Smooth muscle cell (in vitro differentiated cells): ENCODE measurements at regions not wholly inside any gene's neighbourhood (a gene's known extent, or its start where the extent isn't known, plus 50 kb on each side); places are given as distances from the start of the nearest gene placed in this dataset.

Experiments used
- DNase-seq: peaks from one replicate; lab custom pipeline; 2025; ENCODE audit not compliant: unreplicated experiment; lab: John Stamatoyannopoulos, UW
- H2AFZ ChIP-seq: fragments of 200-600 bp; sonication (generic); 2 replicates; pipeline ENCODE4 v1.6.0; 2016; ENCODE audit warnings: antibody characterized with exemption, low read depth, mild to moderate bottlenecking
- H3F3A ChIP-seq: fragments of 200-600 bp; sonication (generic); 2 replicates; pipeline ENCODE4 v1.6.0; 2017; ENCODE audit warnings: antibody characterized with exemption, low read depth
- H3K27ac ChIP-seq: fragments of 200-600 bp; sonication (generic); 2 replicates; pipeline ENCODE4 v1.5.1; 2016; ENCODE audit warnings: low read depth, mild to moderate bottlenecking
- H3K27me3 ChIP-seq: fragments of 200-600 bp; sonication (generic); 2 replicates; pipeline ENCODE4 v1.6.1; 2016; ENCODE audit warnings: low read depth, mild to moderate bottlenecking
- H3K36me3 ChIP-seq: fragments of 200-600 bp; sonication (generic); 2 replicates; pipeline ENCODE4 v1.5.1; 2016; ENCODE audit warnings: low read depth
- H3K4me1 ChIP-seq: fragments of 200-600 bp; sonication (generic); 2 replicates; pipeline ENCODE4 v1.5.1; 2016; ENCODE audit warnings: low read depth
- H3K4me2 ChIP-seq: fragments of 200-600 bp; sonication (generic); 2 replicates; pipeline ENCODE4 v1.6.0; 2016; ENCODE audit warnings: mild to moderate bottlenecking
- H3K4me3 ChIP-seq: fragments of 200-600 bp; sonication (generic); 2 replicates; pipeline ENCODE4 v1.5.1; 2016; ENCODE audit warnings: mild to moderate bottlenecking
- H3K79me2 ChIP-seq: fragments of 200-600 bp; sonication (generic); 2 replicates; pipeline ENCODE4 v1.6.0; 2016; ENCODE audit warnings: low read depth, mild to moderate bottlenecking
- H3K9ac ChIP-seq: fragments of 200-600 bp; sonication (generic); 2 replicates; pipeline ENCODE4 v1.6.0; 2016; ENCODE audit warnings: low read depth
- H3K9me3 ChIP-seq: fragments of 200-600 bp; sonication (generic); replicated peaks from 2 replicates; pipeline ENCODE4 v1.5.1; 2016; ENCODE audit warnings: low read depth
- H4K20me1 ChIP-seq: fragments of 200-600 bp; sonication (generic); 2 replicates; pipeline ENCODE4 v1.6.0; 2016; ENCODE audit warnings: low read depth
- CTCF ChIP-seq: fragments of 200-600 bp; sonication (generic); IDR thresholded peaks from 2 replicates; pipeline ENCODE4 v1.5.1; 2017; ENCODE audit warnings: borderline replicate concordance, mild to moderate bottlenecking, antibody characterized with exemption; ENCODE audit not compliant: insufficient read depth, poor library complexity, severe bottlenecking
- WGBS: methylation state at CpG from one replicate; pipeline ENCODE4 v1.1.7; 2016; ENCODE audit warnings: low lambda C conversion rate; 5-methylcytosine and 5-hydroxymethylcytosine counted together

DNA sequence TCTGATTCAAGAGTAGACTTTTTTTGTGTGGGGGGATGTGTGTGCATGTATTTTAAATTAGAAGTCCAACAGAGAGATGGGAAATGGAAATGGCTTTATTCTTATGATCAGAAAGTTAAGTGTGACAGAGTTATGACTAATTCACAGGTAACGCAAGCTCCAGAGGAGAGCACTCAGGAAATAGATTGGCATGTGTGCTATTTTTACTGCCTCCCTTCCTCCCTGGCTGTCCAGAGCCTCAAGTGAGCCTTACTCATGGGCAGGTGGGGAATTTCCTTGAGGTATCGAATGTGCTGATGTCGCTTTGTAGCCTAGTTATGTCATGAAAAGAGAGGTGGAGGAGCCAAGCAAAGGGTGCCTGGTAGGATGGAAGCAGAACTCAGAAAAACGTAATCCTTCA, 70.3 kb upstream of the BDNF start:
- 76% methylated on average over 4 of the region's 4 CpGs for WGBS
- H3K27ac ChIP-seq: no peak overlapping the region
- DNase-seq: no peak
- no peaks in the 10 kb centered on the region for H3F3A ChIP-seq
- H3K9me3 ChIP-seq: no peaks in the 10 kb centered on the region
- no peak for TF ChIP-seq CTCF
- no peak overlapping the region for H3K9ac ChIP-seq
- no peak overlapping the region for H3K4me3 ChIP-seq
- H4K20me1 ChIP-seq: no peaks in the 10 kb centered on the region
- H3K27me3 ChIP-seq: no peaks in the 10 kb centered on the region
- no peaks in the 10 kb centered on the region for H3K79me2 ChIP-seq
- H2AFZ ChIP-seq: no peak overlapping the region
- H3K4me2 ChIP-seq: no peak overlapping the region
- H3K4me1 ChIP-seq: no peaks in the 10 kb centered on the region
- H3K36me3 ChIP-seq: no peaks in the 10 kb centered on the region

DNA sequence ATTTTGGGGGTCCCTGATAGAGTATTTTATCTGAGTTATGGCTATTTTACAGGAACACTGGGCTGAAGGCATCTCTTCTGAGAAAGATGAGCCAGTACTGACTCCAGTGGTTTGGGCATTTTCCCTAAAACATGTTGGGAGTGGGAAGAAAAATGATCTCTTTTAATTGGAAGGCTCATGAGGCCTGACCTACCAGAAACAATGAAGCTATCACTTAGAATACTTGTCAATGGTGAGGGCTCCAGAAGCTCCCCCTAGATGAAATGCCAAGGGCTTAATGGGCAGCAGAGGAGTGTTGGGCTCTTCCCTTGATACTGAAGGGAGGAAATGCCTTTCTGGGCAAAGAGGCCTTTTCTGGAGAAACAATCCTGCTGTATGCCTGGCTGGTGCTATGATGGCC, 63.5 kb upstream of the BDNF start:
- no peaks in the 10 kb centered on the region for H3F3A ChIP-seq
- H3K9ac ChIP-seq: no peak overlapping the region
- H2AFZ ChIP-seq: no peak overlapping the region
- H3K9me3 ChIP-seq: no peaks in the 10 kb centered on the region
- H3K27me3 ChIP-seq: no peaks in the 10 kb centered on the region
- no peak overlapping the region for H3K4me3 ChIP-seq
- H3K4me1 ChIP-seq: no peaks in the 10 kb centered on the region
- no peak for DNase-seq
- no peaks in the 10 kb centered on the region for H3K79me2 ChIP-seq
- no peak overlapping the region for H3K27ac ChIP-seq
- no peaks in the 10 kb centered on the region for H3K36me3 ChIP-seq
- H4K20me1 ChIP-seq: no peaks in the 10 kb centered on the region
- TF ChIP-seq CTCF: no peak
- no peak overlapping the region for H3K4me2 ChIP-seq

DNA sequence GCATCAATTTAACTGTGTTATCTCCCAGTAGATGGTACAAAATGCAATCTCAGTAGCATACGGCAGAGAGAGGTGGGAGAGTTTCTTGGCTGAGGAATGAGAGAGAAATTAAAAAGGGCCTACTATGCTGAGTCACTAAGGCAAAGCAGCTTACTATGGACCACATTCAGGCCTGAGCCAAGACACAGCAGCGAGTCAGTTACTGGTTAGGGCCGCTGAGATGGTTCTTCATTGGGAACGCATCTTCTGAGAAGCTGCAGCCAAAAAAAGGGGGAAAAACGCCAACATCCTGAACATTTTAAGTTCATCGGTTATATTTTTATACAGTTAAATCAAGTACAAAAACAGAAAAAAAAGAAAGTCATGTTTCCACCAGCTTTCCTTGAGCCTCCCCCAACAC, 61.1 kb upstream of the BDNF start:
- WGBS: 95% methylated on average over 6 of the region's 6 CpGs
- no peak for TF ChIP-seq CTCF
- Histone ChIP-seq H3K27me3 (no peaks in the 10 kb centered on the region), H3K4me3 (no peak overlapping the region), H3K36me3 (no peaks in the 10 kb centered on the region), H3K27ac (no peak overlapping the region), H3K9me3 (no peaks in the 10 kb centered on the region), H4K20me1 (no peaks in the 10 kb centered on the region), H3K9ac (no peak overlapping the region), H2AFZ (no peak overlapping the region), H3K4me1 (no peaks in the 10 kb centered on the region), H3F3A (no peaks in the 10 kb centered on the region), H3K79me2 (no peaks in the 10 kb centered on the region), H3K4me2 (no peak overlapping the region)
- DNase-seq: no peak

DNA sequence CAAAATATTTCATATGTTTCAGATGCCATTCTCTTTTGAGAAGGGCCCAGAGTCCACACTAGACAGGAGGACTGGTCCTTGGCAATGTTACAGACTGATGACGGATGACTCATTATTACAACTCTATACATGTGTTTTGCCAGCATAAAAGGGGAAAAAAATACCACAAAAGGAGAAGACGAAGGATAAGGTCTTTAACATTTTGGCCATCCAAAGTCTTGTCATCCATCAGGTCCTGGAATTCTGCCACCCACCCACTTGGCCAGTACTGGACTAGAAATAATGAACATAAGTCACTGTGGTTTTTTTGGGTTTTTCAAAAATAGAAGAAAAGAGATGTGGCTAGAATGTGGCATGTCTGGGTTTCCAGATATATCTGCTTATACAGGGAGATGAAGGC, 57.7 kb upstream of the BDNF start:
- Histone ChIP-seq H3F3A (no peaks in the 10 kb centered on the region), H2AFZ (no peak overlapping the region), H3K36me3 (no peaks in the 10 kb centered on the region), H3K79me2 (no peaks in the 10 kb centered on the region), H3K4me2 (no peak overlapping the region), H3K27me3 (no peaks in the 10 kb centered on the region), H3K27ac (no peak overlapping the region), H3K4me1 (no peaks in the 10 kb centered on the region), H3K9me3 (no peaks in the 10 kb centered on the region), H3K9ac (no peak overlapping the region), H4K20me1 (no peaks in the 10 kb centered on the region), H3K4me3 (no peak overlapping the region)
- TF ChIP-seq CTCF: no peak
- DNase-seq: no peak
- 69% methylated on average over 2 of the region's 2 CpGs for WGBS
